H9 (cell line): ENCODE measurements at regions not wholly inside any gene's neighbourhood (a gene's known extent, or its start where the extent isn't known, plus 50 kb on each side); places are given as distances from the start of the nearest gene placed in this dataset.

Experiments
- DNase-seq: peaks from one replicate; pipeline ENCODE4 v3.0.0-alpha.2; 2017
- H2AFZ ChIP-seq: one replicate; pipeline ENCODE4 v1.6.1; 2013; ENCODE audit warnings: mild to moderate bottlenecking, low read length, control low read depth, moderate library complexity
- H2AK5ac ChIP-seq: 2 replicates; pipeline ENCODE4 v1.6.1; 2013; ENCODE audit warnings: low read length, control low read depth, mixed read lengths; ENCODE audit not compliant: insufficient read length
- H2BK120ac ChIP-seq: one replicate; pipeline ENCODE4 v1.6.1; 2013; ENCODE audit warnings: low read depth, mild to moderate bottlenecking, low read length, control low read depth, inconsistent platforms; ENCODE audit not compliant: poor library complexity, severe bottlenecking
- H2BK12ac ChIP-seq: 2 replicates; pipeline ENCODE4 v1.6.1; 2013; ENCODE audit warnings: low read length, control low read depth, mixed read lengths, low read depth; ENCODE audit not compliant: insufficient read length
- H2BK15ac ChIP-seq: 2 replicates; pipeline ENCODE4 v1.6.1; 2013; ENCODE audit warnings: low read depth, low read length, control low read depth
- H2BK20ac ChIP-seq: one replicate; pipeline ENCODE4 v1.6.1; 2013; ENCODE audit warnings: low read depth, mild to moderate bottlenecking, low read length, control low read depth, inconsistent platforms; ENCODE audit not compliant: poor library complexity, severe bottlenecking
- H2BK5ac ChIP-seq: 2 replicates; pipeline ENCODE4 v1.6.1; 2013; ENCODE audit warnings: low read length, control low read depth, mixed read lengths; ENCODE audit not compliant: insufficient read length
- H3K14ac ChIP-seq: 2 replicates; pipeline ENCODE4 v1.6.1; 2013; ENCODE audit warnings: low read length, control low read depth; ENCODE audit not compliant: insufficient read depth
- H3K18ac ChIP-seq: 2 replicates; pipeline ENCODE4 v1.6.1; 2013; ENCODE audit warnings: low read depth, mild to moderate bottlenecking, mixed read lengths, low read length, control low read depth; ENCODE audit not compliant: insufficient read length
- H3K23ac ChIP-seq: 2 replicates; pipeline ENCODE4 v1.6.1; 2013; ENCODE audit warnings: low read length, control low read depth, mixed read lengths, low read depth; ENCODE audit not compliant: insufficient read length
- H3K23me2 ChIP-seq: 2 replicates; pipeline ENCODE4 v1.6.1; 2013; ENCODE audit warnings: low read depth, mild to moderate bottlenecking, mixed read lengths, low read length, control low read depth; ENCODE audit not compliant: insufficient read length, poor library complexity, severe bottlenecking
- H3K27ac ChIP-seq: 2 replicates; pipeline ENCODE4 v1.5.1; 2013; ENCODE audit warnings: low read length, control low read depth, mixed read lengths, low read depth; ENCODE audit not compliant: insufficient read length
- H3K27me3 ChIP-seq: 2 replicates; pipeline ENCODE4 v1.6.1; 2013; ENCODE audit warnings: low read length, control low read depth, inconsistent platforms; ENCODE audit not compliant: insufficient read depth
- H3K4ac ChIP-seq: 2 replicates; pipeline ENCODE4 v1.6.1; 2013; ENCODE audit warnings: low read depth, mild to moderate bottlenecking, control low read depth, inconsistent platforms, low read length, moderate library complexity
- H3K4me1 ChIP-seq: 2 replicates; pipeline ENCODE4 v1.6.1; 2013; ENCODE audit warnings: low read length, control low read depth, inconsistent platforms; ENCODE audit not compliant: insufficient read depth
- H3K4me2 ChIP-seq: 2 replicates; pipeline ENCODE4 v1.6.1; 2013; ENCODE audit warnings: low read length, control low read depth, mixed read lengths; ENCODE audit not compliant: insufficient read length, insufficient read depth
- H3K56ac ChIP-seq: 2 replicates; pipeline ENCODE4 v1.6.1; 2013; ENCODE audit warnings: low read depth, mild to moderate bottlenecking, mixed read lengths, low read length, control low read depth; ENCODE audit not compliant: insufficient read length
- H3K79me1 ChIP-seq: 2 replicates; pipeline ENCODE4 v1.6.1; 2013; ENCODE audit warnings: low read depth, mild to moderate bottlenecking, moderate library complexity, low read length, control low read depth, inconsistent platforms; ENCODE audit not compliant: insufficient read depth, poor library complexity, severe bottlenecking
- H3K79me2 ChIP-seq: 2 replicates; pipeline ENCODE4 v1.6.1; 2013; ENCODE audit warnings: low read length, control low read depth, inconsistent platforms; ENCODE audit not compliant: insufficient read depth
- H3K9ac ChIP-seq: 2 replicates; pipeline ENCODE4 v1.6.1; 2013; ENCODE audit warnings: low read length, control low read depth, mixed read lengths; ENCODE audit not compliant: insufficient read length; ENCODE audit errors: extremely low read depth
- H3K9me3 ChIP-seq: one replicate; pipeline ENCODE4 v1.6.1; 2013; ENCODE audit warnings: low read depth, low read length, inconsistent platforms; ENCODE audit not compliant: control insufficient read depth
- H3T11ph ChIP-seq: one replicate; pipeline ENCODE4 v1.6.1; 2013; ENCODE audit warnings: mild to moderate bottlenecking, low read length, control low read depth, inconsistent platforms
- H4K20me1 ChIP-seq: one replicate; pipeline ENCODE4 v1.6.1; 2013; ENCODE audit not compliant: control insufficient read depth, insufficient read length, insufficient read depth
- H4K5ac ChIP-seq: 2 replicates; pipeline ENCODE4 v1.6.1; 2013; ENCODE audit warnings: low read depth, mild to moderate bottlenecking, mixed read lengths, low read length, control low read depth; ENCODE audit not compliant: insufficient read length
- H4K8ac ChIP-seq: replicated peaks from 2 replicates; pipeline ENCODE4 v1.6.1; 2013; ENCODE audit warnings: low read length, control low read depth, mixed read lengths, low read depth; ENCODE audit not compliant: insufficient read length
- H4K91ac ChIP-seq: 2 replicates; pipeline ENCODE4 v1.6.1; 2013; ENCODE audit warnings: low read depth, mild to moderate bottlenecking, moderate library complexity, mixed read lengths, low read length, control low read depth; ENCODE audit not compliant: insufficient read length
- H3K27ac Mint-ChIP-seq, 3 experiments: 2 replicates in 2 of 3; 3 replicates in 1 of 3; pipeline ENCODE4 v1.8.0; 2020 to 2021; ENCODE audit warnings: mixed read lengths in 3 of 3, mild to moderate bottlenecking in 1 of 3, moderate library complexity in 1 of 3
- H3K27me3 Mint-ChIP-seq: 2 replicates; pipeline ENCODE4 v1.8.0; 2021; ENCODE audit warnings: low read depth, mild to moderate bottlenecking, moderate library complexity, mixed read lengths
- H3K36me3 Mint-ChIP-seq, 3 experiments: 2 replicates in 2 of 3; 3 replicates in 1 of 3; pipeline ENCODE4 v1.8.0; 2020 to 2021; ENCODE audit warnings: low read depth in 3 of 3, mixed read lengths in 3 of 3; ENCODE audit not compliant: insufficient read depth in 1 of 3
- H3K4me1 Mint-ChIP-seq, 2 experiments: 2 replicates each; pipeline ENCODE4 v1.8.0; 2020; ENCODE audit warnings: mixed read lengths in 2 of 2
- H3K4me3 Mint-ChIP-seq, 2 experiments: 2 replicates in 1 of 2; 3 replicates in 1 of 2; pipeline ENCODE4 v1.8.0; 2020 to 2021; ENCODE audit warnings: mild to moderate bottlenecking in 2 of 2, mixed read lengths in 2 of 2, moderate library complexity in 1 of 2
- H3K9me3 Mint-ChIP-seq, 2 experiments: 2 replicates in 1 of 2; 3 replicates in 1 of 2; pipeline ENCODE4 v1.8.0; 2020; ENCODE audit warnings: mild to moderate bottlenecking in 2 of 2, mixed read lengths in 2 of 2, moderate library complexity in 1 of 2
- WGBS: extraction: QIAGEN DNeasy Blood & Tissue Kit; methylation state at CpG from one replicate; pipeline ENCODE4 v1.1.7; 2013; ENCODE audit warnings: missing lambda C conversion rate, low lambda C conversion rate, mixed read lengths; ENCODE audit not compliant: insufficient read length; ENCODE audit errors: extremely low coverage; 5-methylcytosine and 5-hydroxymethylcytosine counted together
- TF ChIP-seq, protein P1 (sequence below): fragments of 200-600 bp; sonication (generic); conservative IDR thresholded peaks from 3 replicates; pipeline ENCODE4 v1.8.0; 2021; ENCODE audit warnings: antibody characterized with exemption, mild to moderate bottlenecking

DNA sequence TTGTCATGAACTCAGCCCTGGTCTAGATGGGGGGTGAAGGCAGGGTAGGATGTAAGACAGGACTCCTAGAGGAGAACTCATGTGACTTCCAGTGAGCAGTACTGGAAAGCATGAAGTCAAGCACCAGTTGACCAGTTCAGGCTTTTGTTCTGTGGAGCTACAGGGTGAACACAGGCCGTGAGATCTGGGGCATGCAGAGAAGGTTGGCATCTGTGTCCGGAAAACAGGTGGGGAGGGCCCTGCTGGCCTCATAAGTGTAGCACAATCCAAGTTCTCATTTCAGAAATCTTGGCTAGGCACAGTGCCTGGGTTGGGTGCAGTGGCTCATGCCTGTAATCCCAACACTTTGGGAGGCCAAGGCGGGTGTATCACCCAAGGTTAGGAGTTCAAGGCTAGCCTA lies 50.9 kb upstream of the SPATS2L start:
- no peaks in the 10 kb centered on the region for H4K20me1 ChIP-seq
- no peak overlapping the region for H4K5ac ChIP-seq
- Mint-ChIP-seq H3K9me3 (no peaks in the 10 kb centered on the region), H3K36me3 (no peaks in the 10 kb centered on the region), H3K27ac (peak overlapping the region in 1 of 3 experiments; percentile 45; a peak in 2 of 7 replicates), H3K4me3 (no peak overlapping the region), H3K27me3 (no peaks in the 10 kb centered on the region; the same call in none of the 2 replicates), H3K4me1 (peaks cover 17 to 21% of the 10 kb centered on the region in 2 experiments)
- no peak overlapping the region for H2BK120ac ChIP-seq
- H4K8ac ChIP-seq: no peak overlapping the region
- H3K18ac ChIP-seq: no peak overlapping the region
- no peak overlapping the region for H3T11ph ChIP-seq
- H2AK5ac ChIP-seq: no peak overlapping the region
- no peak overlapping the region for H3K9ac ChIP-seq
- no peak overlapping the region for H2AFZ ChIP-seq
- H3K4me2 ChIP-seq: no peak overlapping the region
- H3K23me2 ChIP-seq: no peaks in the 10 kb centered on the region
- no peaks in the 10 kb centered on the region for H3K79me2 ChIP-seq
- WGBS: no CpG with 5 or more reads among the region's 3 CpGs
- no peak for DNase-seq
- no peaks in the 10 kb centered on the region for H3K9me3 ChIP-seq
- H2BK20ac ChIP-seq: no peak overlapping the region
- H2BK5ac ChIP-seq: no peak overlapping the region
- no peak overlapping the region for H4K91ac ChIP-seq
- no peak overlapping the region for H2BK12ac ChIP-seq
- H3K79me1 ChIP-seq: no peaks in the 10 kb centered on the region
- no peak overlapping the region for H3K27ac ChIP-seq
- H3K23ac ChIP-seq: no peak overlapping the region
- H3K4me1 ChIP-seq: no peaks in the 10 kb centered on the region; the same call in none of the 2 replicates
- TF ChIP-seq, protein P1, sequence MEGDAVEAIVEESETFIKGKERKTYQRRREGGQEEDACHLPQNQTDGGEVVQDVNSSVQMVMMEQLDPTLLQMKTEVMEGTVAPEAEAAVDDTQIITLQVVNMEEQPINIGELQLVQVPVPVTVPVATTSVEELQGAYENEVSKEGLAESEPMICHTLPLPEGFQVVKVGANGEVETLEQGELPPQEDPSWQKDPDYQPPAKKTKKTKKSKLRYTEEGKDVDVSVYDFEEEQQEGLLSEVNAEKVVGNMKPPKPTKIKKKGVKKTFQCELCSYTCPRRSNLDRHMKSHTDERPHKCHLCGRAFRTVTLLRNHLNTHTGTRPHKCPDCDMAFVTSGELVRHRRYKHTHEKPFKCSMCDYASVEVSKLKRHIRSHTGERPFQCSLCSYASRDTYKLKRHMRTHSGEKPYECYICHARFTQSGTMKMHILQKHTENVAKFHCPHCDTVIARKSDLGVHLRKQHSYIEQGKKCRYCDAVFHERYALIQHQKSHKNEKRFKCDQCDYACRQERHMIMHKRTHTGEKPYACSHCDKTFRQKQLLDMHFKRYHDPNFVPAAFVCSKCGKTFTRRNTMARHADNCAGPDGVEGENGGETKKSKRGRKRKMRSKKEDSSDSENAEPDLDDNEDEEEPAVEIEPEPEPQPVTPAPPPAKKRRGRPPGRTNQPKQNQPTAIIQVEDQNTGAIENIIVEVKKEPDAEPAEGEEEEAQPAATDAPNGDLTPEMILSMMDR: no peak
- no peak overlapping the region for H3K56ac ChIP-seq
- H3K14ac ChIP-seq: no peak overlapping the region
- no peaks in the 10 kb centered on the region for H3K27me3 ChIP-seq
- no peak overlapping the region for H3K4ac ChIP-seq
- no peak overlapping the region for H2BK15ac ChIP-seq
